Bronchial epithelial cell (primary cell): ENCODE measurements at regions not wholly inside any gene's neighbourhood (a gene's known extent, or its start where the extent isn't known, plus 50 kb on each side); places are given as distances from the start of the nearest gene placed in this dataset.

Experiments used
- DNase-seq: peaks from one replicate; pipeline ENCODE4 v3.0.0-alpha.2; 2010; ENCODE audit warnings: low read depth
- FAIRE-seq: peaks from 2 replicates; lab custom pipeline; 2011; peaks lifted over from hg19 to GRCh38; lab: Jason Lieb, UNC
- H3K27me3 ChIP-seq: 2 replicates; pipeline ENCODE4 v1.5.1; 2011; ENCODE audit warnings: low read length; ENCODE audit not compliant: control insufficient read depth, insufficient read depth
- H3K36me3 ChIP-seq: 2 replicates; pipeline ENCODE4 v1.5.1; 2011; ENCODE audit warnings: low read length; ENCODE audit not compliant: control insufficient read depth, insufficient read depth
- H3K4me3 ChIP-seq: 2 replicates; pipeline ENCODE4 v1.5.1; 2011; ENCODE audit warnings: mild to moderate bottlenecking, low read depth, low read length, control low read depth
- TF ChIP-seq, protein P1 (sequence below): IDR thresholded peaks from 2 replicates; pipeline ENCODE4 v1.5.1; 2011; ENCODE audit warnings: mild to moderate bottlenecking, moderate library complexity, low read length, control low read depth, inconsistent platforms; ENCODE audit not compliant: insufficient read depth, severe bottlenecking

GRCh38 chr5:6899221-6899620 lies 186.0 kb downstream of the TENT4A start:
- DNase-seq, result no peak
- FAIRE-seq, result no peak
- Histone ChIP-seq H3K4me3 (no peak overlapping the region), H3K36me3 (no peaks in the 10 kb centered on the region), H3K27me3 (no peaks in the 10 kb centered on the region)
- TF ChIP-seq, protein P1, sequence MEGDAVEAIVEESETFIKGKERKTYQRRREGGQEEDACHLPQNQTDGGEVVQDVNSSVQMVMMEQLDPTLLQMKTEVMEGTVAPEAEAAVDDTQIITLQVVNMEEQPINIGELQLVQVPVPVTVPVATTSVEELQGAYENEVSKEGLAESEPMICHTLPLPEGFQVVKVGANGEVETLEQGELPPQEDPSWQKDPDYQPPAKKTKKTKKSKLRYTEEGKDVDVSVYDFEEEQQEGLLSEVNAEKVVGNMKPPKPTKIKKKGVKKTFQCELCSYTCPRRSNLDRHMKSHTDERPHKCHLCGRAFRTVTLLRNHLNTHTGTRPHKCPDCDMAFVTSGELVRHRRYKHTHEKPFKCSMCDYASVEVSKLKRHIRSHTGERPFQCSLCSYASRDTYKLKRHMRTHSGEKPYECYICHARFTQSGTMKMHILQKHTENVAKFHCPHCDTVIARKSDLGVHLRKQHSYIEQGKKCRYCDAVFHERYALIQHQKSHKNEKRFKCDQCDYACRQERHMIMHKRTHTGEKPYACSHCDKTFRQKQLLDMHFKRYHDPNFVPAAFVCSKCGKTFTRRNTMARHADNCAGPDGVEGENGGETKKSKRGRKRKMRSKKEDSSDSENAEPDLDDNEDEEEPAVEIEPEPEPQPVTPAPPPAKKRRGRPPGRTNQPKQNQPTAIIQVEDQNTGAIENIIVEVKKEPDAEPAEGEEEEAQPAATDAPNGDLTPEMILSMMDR, result no peak

GRCh38 chr5:6900247-6901227 lies 187.3 kb downstream of the TENT4A start:
- Histone ChIP-seq H3K27me3 (no peaks in the 10 kb centered on the region), H3K4me3 (no peak overlapping the region), H3K36me3 (no peaks in the 10 kb centered on the region)
- TF ChIP-seq, protein P1, result no peak
- FAIRE-seq, result no peak
- DNase-seq, result no peak

- TF ChIP-seq, protein P1, result no peak
- FAIRE-seq (no peak), DNase-seq (no peak)
- Histone ChIP-seq H3K36me3 (no peaks in the 10 kb centered on the region), H3K4me3 (no peak overlapping the region), H3K27me3 (no peaks in the 10 kb centered on the region)
Measured at GRCh38 chr5:6902094-6902493, 188.9 kb downstream of the TENT4A start.

- H3K4me3 ChIP-seq, result no peak overlapping the region
- H3K36me3 ChIP-seq, result no peaks in the 10 kb centered on the region
- no peaks in the 10 kb centered on the region for H3K27me3 ChIP-seq
- TF ChIP-seq, protein P1, result no peak
- no peak for DNase-seq
- no peak for FAIRE-seq
Measured at GRCh38 chr5:6902597-6902996, 189.4 kb downstream of the TENT4A start.

DNA sequence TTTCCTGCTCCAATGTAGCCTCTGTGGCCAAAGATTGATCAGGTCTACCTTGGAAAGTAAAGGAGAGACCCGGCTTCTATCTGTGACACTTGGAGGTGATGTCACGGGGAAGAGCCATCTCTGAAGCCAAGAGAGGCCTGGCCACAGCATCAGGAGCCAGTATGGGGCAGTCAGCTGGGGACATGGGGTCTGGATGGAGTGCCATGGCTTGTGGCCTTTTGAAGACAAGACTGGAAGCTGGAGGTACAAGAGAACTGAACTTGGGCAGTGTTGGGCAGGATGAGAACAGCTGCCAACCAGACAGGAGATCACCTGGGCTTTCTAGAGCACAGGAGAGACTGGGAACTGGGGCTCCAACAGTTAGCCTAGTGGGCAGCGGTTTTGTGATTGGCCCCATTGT lies 190.7 kb downstream of the TENT4A start:
- no peak for FAIRE-seq
- TF ChIP-seq, protein P1, result no peak
- H3K27me3 ChIP-seq, result no peaks in the 10 kb centered on the region

More for the DNA sequence above, 190.7 kb downstream of the TENT4A start:
- DNase-seq, result no peak
- Histone ChIP-seq H3K4me3 (no peak overlapping the region), H3K36me3 (no peaks in the 10 kb centered on the region)
